ENCODE measurements at regions not wholly inside any gene's neighbourhood (a gene's known extent, or its start where the extent isn't known, plus 50 kb on each side); places are given as distances from the start of the nearest gene placed in this dataset.

- TF ChIP-seq POLR2A (IDR thresholded peaks at IDR 0.05) (no peak), CTCF (IDR thresholded peaks at IDR 0.05) (no peak)
These were observed 227.2 kb upstream of the TP63 start for GRCh38 chr3:189404024-189404423.
